ENCODE measurements at regions not wholly inside any gene's neighbourhood (a gene's known extent, or its start where the extent isn't known, plus 50 kb on each side); places are given as distances from the start of the nearest gene placed in this dataset.
"Not testable (repeated sequence)": the region's sequence is repeated elsewhere in the genome, so short reads cannot be mapped to it uniquely, and the experiment has no call there.

- TF ChIP-seq CTCF (IDR thresholded peaks at IDR 0.05; ENCODE audit: low read depth, low read length); POLR2A (IDR thresholded peaks at IDR 0.05; ENCODE audit: extremely low read depth, insufficient read length); MAX (IDR thresholded peaks at IDR 0.05; ENCODE audit: low read depth, low read length); MYC (IDR thresholded peaks at IDR 0.05; ENCODE audit: low read depth, low read length): not testable (repeated sequence)
Observed at GRCh38 chr6:167482801-167483200, 157.9 kb downstream of the TTLL2 start.

Data from NB4 (cell line).